ENCODE measurements at regions not wholly inside any gene's neighbourhood (a gene's known extent, or its start where the extent isn't known, plus 50 kb on each side); places are given as distances from the start of the nearest gene placed in this dataset.

GRCh38 chr13:22717036-22717435, 463.7 kb upstream of the SGCG start:
- Mint-ChIP-seq H3K4me3 (no peak overlapping the region), H3K36me3 (ENCODE audit: low read depth) (no peaks in the 10 kb centered on the region), H3K27me3 (no peaks in the 10 kb centered on the region), H3K4me1 (no peaks in the 10 kb centered on the region), H3K27ac (no peak overlapping the region)
- DNase-seq = no peak
- no peak for ATAC-seq
- no peaks in the 10 kb centered on the region for H3K9me3 ChIP-seq (ENCODE audit: control insufficient read depth, low read length, poor library complexity, severe bottlenecking)

- peaks cover 21% of the 10 kb centered on the region for H3K27me3 Mint-ChIP-seq
- DNase-seq (no peak), ATAC-seq (no peak)
- no peak overlapping the region for H3K27ac Mint-ChIP-seq
- H3K4me3 Mint-ChIP-seq = no peak overlapping the region
- H3K9me3 ChIP-seq (ENCODE audit: control insufficient read depth, low read length, poor library complexity, severe bottlenecking) = no peaks in the 10 kb centered on the region
- no peaks in the 10 kb centered on the region for H3K36me3 Mint-ChIP-seq (ENCODE audit: low read depth)
- H3K4me1 Mint-ChIP-seq = no peaks in the 10 kb centered on the region
These were observed 454.1 kb upstream of the SGCG start for GRCh38 chr13:22726726-22727125.

- Mint-ChIP-seq H3K36me3 (ENCODE audit: low read depth) (no peaks in the 10 kb centered on the region), H3K4me3 (no peak overlapping the region), H3K27ac (no peak overlapping the region), H3K4me1 (no peaks in the 10 kb centered on the region), H3K27me3 (peaks cover 32% of the 10 kb centered on the region)
- no peaks in the 10 kb centered on the region for H3K9me3 ChIP-seq (ENCODE audit: control insufficient read depth, low read length, poor library complexity, severe bottlenecking)
- DNase-seq = no peak
- no peak for ATAC-seq
These were observed 445.5 kb upstream of the SGCG start for GRCh38 chr13:22735011-22735995.

- no peaks in the 10 kb centered on the region for H3K36me3 Mint-ChIP-seq (ENCODE audit: low read depth)
- no peaks in the 10 kb centered on the region for H3K4me1 Mint-ChIP-seq
- no peak overlapping the region for H3K27ac Mint-ChIP-seq
- DNase-seq = no peak
- H3K4me3 Mint-ChIP-seq = no peak overlapping the region
- peaks cover 36% of the 10 kb centered on the region for H3K27me3 Mint-ChIP-seq
- ATAC-seq = no peak
- no peaks in the 10 kb centered on the region for H3K9me3 ChIP-seq (ENCODE audit: control insufficient read depth, low read length, poor library complexity, severe bottlenecking)
These were observed 444.6 kb upstream of the SGCG start for GRCh38 chr13:22736084-22736767.

- Mint-ChIP-seq H3K36me3 (ENCODE audit: low read depth) (no peaks in the 10 kb centered on the region), H3K27ac (no peak overlapping the region), H3K27me3 (peaks cover 35% of the 10 kb centered on the region), H3K4me3 (no peak overlapping the region), H3K4me1 (no peaks in the 10 kb centered on the region)
- no peak for ATAC-seq
- no peaks in the 10 kb centered on the region for H3K9me3 ChIP-seq (ENCODE audit: control insufficient read depth, low read length, poor library complexity, severe bottlenecking)
- DNase-seq = no peak
These were observed 444.0 kb upstream of the SGCG start for GRCh38 chr13:22736768-22737092.

- no peaks in the 10 kb centered on the region for H3K9me3 ChIP-seq (ENCODE audit: control insufficient read depth, low read length, poor library complexity, severe bottlenecking)
- Mint-ChIP-seq H3K27me3 (peaks cover 30% of the 10 kb centered on the region), H3K4me1 (no peaks in the 10 kb centered on the region), H3K27ac (no peak overlapping the region), H3K4me3 (no peak overlapping the region), H3K36me3 (ENCODE audit: low read depth) (no peaks in the 10 kb centered on the region)
- ATAC-seq (no peak), DNase-seq (no peak)
These were observed 442.4 kb upstream of the SGCG start for GRCh38 chr13:22738357-22738756.

GRCh38 chr13:22740264-22740663, 440.5 kb upstream of the SGCG start:
- H3K36me3 Mint-ChIP-seq (ENCODE audit: low read depth) = no peaks in the 10 kb centered on the region
- no peak overlapping the region for H3K27ac Mint-ChIP-seq
- H3K9me3 ChIP-seq (ENCODE audit: control insufficient read depth, low read length, poor library complexity, severe bottlenecking) = no peaks in the 10 kb centered on the region
- no peak overlapping the region for H3K4me3 Mint-ChIP-seq
- H3K27me3 Mint-ChIP-seq = peaks cover 22% of the 10 kb centered on the region
- H3K4me1 Mint-ChIP-seq = no peaks in the 10 kb centered on the region
- ATAC-seq (no peak), DNase-seq (no peak)

- no peaks in the 10 kb centered on the region for H3K9me3 ChIP-seq (ENCODE audit: control insufficient read depth, low read length, poor library complexity, severe bottlenecking)
- ATAC-seq = no peak
- H3K4me3 Mint-ChIP-seq = no peak overlapping the region
- H3K27ac Mint-ChIP-seq = no peak overlapping the region
- peaks cover 13% of the 10 kb centered on the region for H3K27me3 Mint-ChIP-seq
- no peaks in the 10 kb centered on the region for H3K4me1 Mint-ChIP-seq
- no peak for DNase-seq
- no peaks in the 10 kb centered on the region for H3K36me3 Mint-ChIP-seq (ENCODE audit: low read depth)
These were observed 435.9 kb upstream of the SGCG start for GRCh38 chr13:22744688-22745452.

GRCh38 chr13:22748866-22749577, 431.8 kb upstream of the SGCG start:
- no peak overlapping the region for H3K27ac Mint-ChIP-seq
- DNase-seq (no peak), ATAC-seq (no peak)
- no peaks in the 10 kb centered on the region for H3K4me1 Mint-ChIP-seq
- H3K36me3 Mint-ChIP-seq (ENCODE audit: low read depth) = no peaks in the 10 kb centered on the region
- H3K9me3 ChIP-seq (ENCODE audit: control insufficient read depth, low read length, poor library complexity, severe bottlenecking) = no peaks in the 10 kb centered on the region
- H3K27me3 Mint-ChIP-seq = peaks cover 6% of the 10 kb centered on the region
- H3K4me3 Mint-ChIP-seq = no peak overlapping the region

- ATAC-seq = no peak
- Mint-ChIP-seq H3K4me1 (no peaks in the 10 kb centered on the region), H3K27me3 (peaks cover 9% of the 10 kb centered on the region), H3K27ac (no peak overlapping the region), H3K4me3 (no peak overlapping the region), H3K36me3 (ENCODE audit: low read depth) (no peaks in the 10 kb centered on the region)
- DNase-seq = no peak
- H3K9me3 ChIP-seq (ENCODE audit: control insufficient read depth, low read length, poor library complexity, severe bottlenecking) = no peaks in the 10 kb centered on the region
These were observed 431.2 kb upstream of the SGCG start for GRCh38 chr13:22749626-22750025.

- no peak for DNase-seq
- H3K9me3 ChIP-seq (ENCODE audit: control insufficient read depth, low read length, poor library complexity, severe bottlenecking) = no peaks in the 10 kb centered on the region
- ATAC-seq = no peak
- no peak overlapping the region for H3K4me3 Mint-ChIP-seq
- no peaks in the 10 kb centered on the region for H3K4me1 Mint-ChIP-seq
- peaks cover 20% of the 10 kb centered on the region for H3K27me3 Mint-ChIP-seq
- H3K27ac Mint-ChIP-seq = no peak overlapping the region
- H3K36me3 Mint-ChIP-seq (ENCODE audit: low read depth) = no peaks in the 10 kb centered on the region
These were observed 423.2 kb upstream of the SGCG start for GRCh38 chr13:22757530-22758120.

GRCh38 chr13:22758245-22758644, 422.5 kb upstream of the SGCG start:
- no peak for ATAC-seq
- H3K27ac Mint-ChIP-seq = no peak overlapping the region

More at GRCh38 chr13:22758245-22758644, 422.5 kb upstream of the SGCG start:
- H3K27me3 Mint-ChIP-seq = peaks cover 20% of the 10 kb centered on the region
- no peaks in the 10 kb centered on the region for H3K9me3 ChIP-seq (ENCODE audit: control insufficient read depth, low read length, poor library complexity, severe bottlenecking)
- H3K4me1 Mint-ChIP-seq = no peaks in the 10 kb centered on the region
- H3K36me3 Mint-ChIP-seq (ENCODE audit: low read depth) = no peaks in the 10 kb centered on the region
- no peak overlapping the region for H3K4me3 Mint-ChIP-seq
- no peak for DNase-seq
